PC-9 (cell line): ENCODE measurements at regions not wholly inside any gene's neighbourhood (a gene's known extent, or its start where the extent isn't known, plus 50 kb on each side); places are given as distances from the start of the nearest gene placed in this dataset.

Source experiments
- BruUV-seq: library from RNA; stranded (reverse); fragments of 400-500 nt; replicated peaks from 2 replicates; lab custom pipeline; 2021; lab: Mats Ljungman, UMichigan
- CTCF ChIA-PET: fragments of 300-600 bp; sonication (Branson Sonifier 250); formaldehyde crosslinking; loops from one replicate; lab custom pipeline; 2022; ENCODE audit warnings: antibody characterized with exemption; lab: Charles Lee
- POLR2A ChIA-PET: fragments of 300-600 bp; sonication (Branson Sonifier 250); formaldehyde crosslinking; loops from one replicate; lab custom pipeline; 2022; ENCODE audit warnings: antibody characterized with exemption; ENCODE audit not compliant: unreplicated experiment; lab: Charles Lee
- DNase-seq, 2 experiments: peaks; one replicate each; pipeline versions ENCODE4 v3.0.0 to v3.0.0-alpha.2; 2015 to 2022; ENCODE audit warnings: mixed read lengths in 1 of 2
- H2AFZ ChIP-seq: fragments of 200-600 bp; sonication (generic); 2 replicates; pipeline ENCODE4 v1.8.1; 2017; ENCODE audit warnings: antibody characterized with exemption
- H3F3A ChIP-seq: fragments of 200-600 bp; sonication (generic); 2 replicates; pipeline ENCODE4 v1.8.1; 2017; ENCODE audit warnings: antibody characterized with exemption, mild to moderate bottlenecking, low read depth; ENCODE audit not compliant: insufficient read depth
- H3K27ac ChIP-seq: fragments of 200-600 bp; sonication (generic); 2 replicates; pipeline ENCODE4 v1.6.1; 2016; ENCODE audit warnings: mixed run types
- H3K27me3 ChIP-seq: fragments of 200-600 bp; sonication (generic); 2 replicates; pipeline ENCODE4 v1.6.1; 2016; ENCODE audit warnings: low read depth, mixed run types; ENCODE audit not compliant: insufficient read depth
- H3K36me3 ChIP-seq: fragments of 200-600 bp; sonication (generic); 2 replicates; pipeline ENCODE4 v1.6.1; 2016; ENCODE audit warnings: low read depth, mixed run types
- H3K4me1 ChIP-seq: fragments of 200-600 bp; sonication (generic); replicated peaks from 2 replicates; pipeline ENCODE4 v1.6.1; 2016; ENCODE audit warnings: mixed run types; ENCODE audit not compliant: insufficient read depth
- H3K4me2 ChIP-seq: fragments of 200-600 bp; sonication (generic); 2 replicates; pipeline ENCODE4 v1.6.1; 2017; ENCODE audit warnings: mixed run types
- H3K4me3 ChIP-seq: fragments of 200-600 bp; sonication (generic); 2 replicates; pipeline ENCODE4 v1.6.1; 2016; ENCODE audit warnings: mixed run types
- H3K79me2 ChIP-seq: fragments of 200-600 bp; sonication (generic); 2 replicates; pipeline ENCODE4 v1.6.1; 2017; ENCODE audit warnings: low read depth, mixed run types
- H3K9me2 ChIP-seq: fragments of 200-600 bp; sonication (generic); 2 replicates; pipeline ENCODE4 v1.8.1; 2017; ENCODE audit warnings: mild to moderate bottlenecking; ENCODE audit not compliant: insufficient read depth
- H3K9me3 ChIP-seq: fragments of 200-600 bp; sonication (generic); 2 replicates; pipeline ENCODE4 v1.8.1; 2016; ENCODE audit warnings: low read depth; ENCODE audit not compliant: insufficient read depth
- H4K20me1 ChIP-seq: fragments of 200-600 bp; sonication (generic); 2 replicates; pipeline ENCODE4 v1.8.1; 2017; ENCODE audit not compliant: insufficient read depth
- CTCF ChIP-seq: fragments of 200-600 bp; sonication (generic); conservative IDR thresholded peaks from 2 replicates; pipeline ENCODE4 v1.6.1; 2017; ENCODE audit warnings: mixed run types, antibody characterized with exemption, mild to moderate bottlenecking, moderate library complexity
- EZH2 ChIP-seq: fragments of 200-600 bp; sonication (generic); IDR thresholded peaks from 2 replicates; pipeline ENCODE4 v1.8.0; 2017; ENCODE audit warnings: antibody characterized with exemption, low read depth
- intact Hi-C: fragments of 100-400 bp; cut with micrococcal nuclease; formaldehyde crosslinking; loops from one replicate; pipeline ENCODE4 v1.10.0; 2022; ENCODE audit not compliant: unreplicated experiment

- H3K36me3 ChIP-seq, result no peaks in the 10 kb centered on the region
- ChIA-PET POLR2A (no interaction called here), CTCF (no interaction called here)
- H3K27me3 ChIP-seq, result no peaks in the 10 kb centered on the region
- no peak for TF ChIP-seq EZH2
- TF ChIP-seq CTCF, result no peak
- no peaks in the 10 kb centered on the region for H3K79me2 ChIP-seq
- H3K4me1 ChIP-seq, result no peaks in the 10 kb centered on the region
- no peak overlapping the region for H2AFZ ChIP-seq
- no peak overlapping the region for H3K4me3 ChIP-seq
- no peaks in the 10 kb centered on the region for H3K9me2 ChIP-seq
- intact Hi-C loops, result no loop called here
- H4K20me1 ChIP-seq, result no peaks in the 10 kb centered on the region
- no peaks in the 10 kb centered on the region for H3K9me3 ChIP-seq
- no peak for DNase-seq
- H3F3A ChIP-seq, result no peaks in the 10 kb centered on the region
- no TSS peak for BruUV-seq
- no peak overlapping the region for H3K27ac ChIP-seq
- H3K4me2 ChIP-seq, result no peak overlapping the region
Measured at GRCh38 chr3:157819270-157820156, 286.7 kb downstream of the SHOX2 start.

GRCh38 chr3:157816896-157817295, 289.3 kb downstream of the SHOX2 start:
- Histone ChIP-seq H3K79me2 (no peaks in the 10 kb centered on the region), H3K4me2 (no peak overlapping the region), H3K4me3 (no peak overlapping the region), H3K36me3 (no peaks in the 10 kb centered on the region), H3K9me2 (no peaks in the 10 kb centered on the region), H3K27ac (no peak overlapping the region), H3F3A (no peaks in the 10 kb centered on the region), H3K9me3 (no peaks in the 10 kb centered on the region), H3K27me3 (no peaks in the 10 kb centered on the region), H3K4me1 (no peaks in the 10 kb centered on the region), H4K20me1 (no peaks in the 10 kb centered on the region), H2AFZ (no peak overlapping the region)
- no peak for TF ChIP-seq CTCF
- no peak for TF ChIP-seq EZH2
- intact Hi-C loops, result no loop called here
- ChIA-PET CTCF (no interaction called here), POLR2A (interaction anchor here (0.5 kb wide), 1 partner anchor 28 kb away, joined by 9 read pairs; no protein-coding TSS in a partner anchor)
- BruUV-seq, result no TSS peak
- DNase-seq, result no peak

GRCh38 chr3:157816296-157816695, 289.9 kb downstream of the SHOX2 start:
- no peak for DNase-seq
- Histone ChIP-seq H3K36me3 (no peaks in the 10 kb centered on the region), H3K9me3 (no peaks in the 10 kb centered on the region), H4K20me1 (no peaks in the 10 kb centered on the region), H3K79me2 (no peaks in the 10 kb centered on the region), H2AFZ (no peak overlapping the region), H3K4me2 (no peak overlapping the region), H3F3A (no peaks in the 10 kb centered on the region), H3K27me3 (no peaks in the 10 kb centered on the region), H3K27ac (no peak overlapping the region), H3K9me2 (no peaks in the 10 kb centered on the region), H3K4me3 (no peak overlapping the region), H3K4me1 (no peaks in the 10 kb centered on the region)
- no TSS peak for BruUV-seq
- POLR2A ChIA-PET, result interaction anchor here (0.5 kb wide), 1 partner anchor 28 kb away, joined by 9 read pairs; no protein-coding TSS in a partner anchor
- TF ChIP-seq CTCF (no peak), EZH2 (no peak)
- CTCF ChIA-PET, result no interaction called here
- intact Hi-C loops, result no loop called here
